ENCODE measurements at regions not wholly inside any gene's neighbourhood (a gene's known extent, or its start where the extent isn't known, plus 50 kb on each side); places are given as distances from the start of the nearest gene placed in this dataset.

- H4K20me1 ChIP-seq (ENCODE audit: insufficient read depth): no peaks in the 10 kb centered on the region
- no peak overlapping the region for H3K4me3 ChIP-seq (IDR thresholded peaks at IDR 0.05; ENCODE audit: insufficient read depth, low read depth, low read length)
- H3K4me1 ChIP-seq (ENCODE audit: low read depth, poor library complexity, severe bottlenecking): no peaks in the 10 kb centered on the region
- no peaks in the 10 kb centered on the region for H3K79me2 ChIP-seq (ENCODE audit: insufficient read depth, low read depth)
- no peaks in the 10 kb centered on the region for H3K36me3 ChIP-seq (ENCODE audit: insufficient read depth)
- no peak overlapping the region for H2AFZ ChIP-seq (ENCODE audit: low read depth)
- no peak overlapping the region for H3K27ac ChIP-seq
- no peak overlapping the region for H3K4me2 ChIP-seq
- TF ChIP-seq, protein P1, sequence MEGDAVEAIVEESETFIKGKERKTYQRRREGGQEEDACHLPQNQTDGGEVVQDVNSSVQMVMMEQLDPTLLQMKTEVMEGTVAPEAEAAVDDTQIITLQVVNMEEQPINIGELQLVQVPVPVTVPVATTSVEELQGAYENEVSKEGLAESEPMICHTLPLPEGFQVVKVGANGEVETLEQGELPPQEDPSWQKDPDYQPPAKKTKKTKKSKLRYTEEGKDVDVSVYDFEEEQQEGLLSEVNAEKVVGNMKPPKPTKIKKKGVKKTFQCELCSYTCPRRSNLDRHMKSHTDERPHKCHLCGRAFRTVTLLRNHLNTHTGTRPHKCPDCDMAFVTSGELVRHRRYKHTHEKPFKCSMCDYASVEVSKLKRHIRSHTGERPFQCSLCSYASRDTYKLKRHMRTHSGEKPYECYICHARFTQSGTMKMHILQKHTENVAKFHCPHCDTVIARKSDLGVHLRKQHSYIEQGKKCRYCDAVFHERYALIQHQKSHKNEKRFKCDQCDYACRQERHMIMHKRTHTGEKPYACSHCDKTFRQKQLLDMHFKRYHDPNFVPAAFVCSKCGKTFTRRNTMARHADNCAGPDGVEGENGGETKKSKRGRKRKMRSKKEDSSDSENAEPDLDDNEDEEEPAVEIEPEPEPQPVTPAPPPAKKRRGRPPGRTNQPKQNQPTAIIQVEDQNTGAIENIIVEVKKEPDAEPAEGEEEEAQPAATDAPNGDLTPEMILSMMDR (conservative IDR thresholded peaks at IDR 0.05; ENCODE audit: low read depth, low read length): no peak
- H3K9ac ChIP-seq: no peak overlapping the region
- no peaks in the 10 kb centered on the region for H3K27me3 ChIP-seq (ENCODE audit: insufficient read depth, low read depth)
These were observed 170.9 kb downstream of the SEC61B start for GRCh38 chr9:99392986-99393385.

- no peaks in the 10 kb centered on the region for H3K27me3 ChIP-seq (ENCODE audit: insufficient read depth, low read depth)
- no peak overlapping the region for H3K27ac ChIP-seq
- TF ChIP-seq, protein P1 (conservative IDR thresholded peaks at IDR 0.05; ENCODE audit: low read depth, low read length): no peak
- no peak overlapping the region for H3K4me3 ChIP-seq (IDR thresholded peaks at IDR 0.05; ENCODE audit: insufficient read depth, low read depth, low read length)
- no peaks in the 10 kb centered on the region for H3K4me1 ChIP-seq (ENCODE audit: low read depth, poor library complexity, severe bottlenecking)
- no peaks in the 10 kb centered on the region for H3K36me3 ChIP-seq (ENCODE audit: insufficient read depth)
- no peaks in the 10 kb centered on the region for H3K79me2 ChIP-seq (ENCODE audit: insufficient read depth, low read depth)
- no peak overlapping the region for H3K9ac ChIP-seq
- H2AFZ ChIP-seq (ENCODE audit: low read depth): no peak overlapping the region
- H4K20me1 ChIP-seq (ENCODE audit: insufficient read depth): no peaks in the 10 kb centered on the region
- no peak overlapping the region for H3K4me2 ChIP-seq
These were observed 171.9 kb downstream of the SEC61B start for GRCh38 chr9:99393993-99394392.

DNA sequence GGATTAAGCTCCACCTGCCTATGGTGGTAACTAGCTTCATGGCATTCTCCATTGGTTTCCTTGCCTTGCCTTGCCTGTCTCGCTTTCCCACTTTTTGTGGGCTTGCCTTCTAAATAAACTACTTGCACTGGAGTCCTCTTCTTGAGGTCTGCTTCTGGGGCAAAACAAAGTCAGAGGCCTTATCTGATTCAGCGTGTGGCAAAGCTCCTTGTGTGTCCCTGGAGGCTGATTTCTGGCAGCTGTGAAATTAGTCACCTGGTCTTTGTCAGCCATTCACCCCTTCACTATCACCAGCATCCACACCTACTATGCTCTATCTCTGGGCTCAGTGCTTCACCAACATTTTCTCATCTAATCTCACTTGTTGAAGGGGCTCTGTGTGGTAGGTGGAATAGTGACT lies 176.2 kb downstream of the SEC61B start:
- Histone ChIP-seq H4K20me1 (ENCODE audit: insufficient read depth) (no peaks in the 10 kb centered on the region), H3K36me3 (ENCODE audit: insufficient read depth) (no peaks in the 10 kb centered on the region), H2AFZ (ENCODE audit: low read depth) (no peak overlapping the region), H3K27ac (no peak overlapping the region), H3K4me2 (no peak overlapping the region), H3K4me3 (IDR thresholded peaks at IDR 0.05; ENCODE audit: insufficient read depth, low read depth, low read length) (no peak overlapping the region), H3K9ac (no peak overlapping the region), H3K4me1 (ENCODE audit: low read depth, poor library complexity, severe bottlenecking) (no peaks in the 10 kb centered on the region), H3K79me2 (ENCODE audit: insufficient read depth, low read depth) (no peaks in the 10 kb centered on the region), H3K27me3 (ENCODE audit: insufficient read depth, low read depth) (no peaks in the 10 kb centered on the region)
- TF ChIP-seq, protein P1 (conservative IDR thresholded peaks at IDR 0.05; ENCODE audit: low read depth, low read length): no peak

GRCh38 chr9:99399474-99399873 lies 177.4 kb downstream of the SEC61B start:
- Histone ChIP-seq H2AFZ (ENCODE audit: low read depth) (no peak overlapping the region), H3K4me3 (IDR thresholded peaks at IDR 0.05; ENCODE audit: insufficient read depth, low read depth, low read length) (no peak overlapping the region), H3K4me2 (no peak overlapping the region), H3K27me3 (ENCODE audit: insufficient read depth, low read depth) (no peaks in the 10 kb centered on the region), H4K20me1 (ENCODE audit: insufficient read depth) (no peaks in the 10 kb centered on the region), H3K79me2 (ENCODE audit: insufficient read depth, low read depth) (no peaks in the 10 kb centered on the region), H3K27ac (no peak overlapping the region), H3K36me3 (ENCODE audit: insufficient read depth) (no peaks in the 10 kb centered on the region), H3K9ac (no peak overlapping the region), H3K4me1 (ENCODE audit: low read depth, poor library complexity, severe bottlenecking) (no peaks in the 10 kb centered on the region)
- TF ChIP-seq, protein P1 (conservative IDR thresholded peaks at IDR 0.05; ENCODE audit: low read depth, low read length): no peak
